Activated CD4-positive, alpha-beta T cell treated with anti-CD3 and anti-CD28 coated beads for 48 hours (primary cell): ENCODE measurements at regions not wholly inside any gene's neighbourhood (a gene's known extent, or its start where the extent isn't known, plus 50 kb on each side); places are given as distances from the start of the nearest gene placed in this dataset.
A peak's percentile ranks its signal among the peaks of the same experiment; 100 is the strongest.
"Not testable (repeated sequence)": the region's sequence is repeated elsewhere in the genome, so short reads cannot be mapped to it uniquely, and the experiment has no call there.

ENCODE experiments used
- DNase-seq: peaks from one replicate; pipeline ENCODE4 v3.0.0-alpha.2; 2020

- DNase-seq, result not testable (repeated sequence)
These were observed 297.5 kb upstream of the DYNLRB2 start for GRCh38 chr16:80243303-80243702.

- DNase-seq, result not testable (repeated sequence)
These were observed 298.5 kb upstream of the DYNLRB2 start for GRCh38 chr16:80242279-80242678.

GRCh38 chr16:80233097-80233835, 307.5 kb upstream of the DYNLRB2 start:
- no peak for DNase-seq

GRCh38 chr16:80231888-80232287, 308.9 kb upstream of the DYNLRB2 start:
- DNase-seq, result peak; percentile 44

GRCh38 chr16:80231121-80231520, 309.7 kb upstream of the DYNLRB2 start:
- DNase-seq, result no peak

- DNase-seq, result no peak
These were observed 310.3 kb upstream of the DYNLRB2 start for GRCh38 chr16:80230328-80231120.

GRCh38 chr16:80226499-80226898, 314.3 kb upstream of the DYNLRB2 start:
- no peak for DNase-seq

- DNase-seq, result no peak
These were observed 330.0 kb upstream of the DYNLRB2 start for GRCh38 chr16:80210787-80211186.

GRCh38 chr16:80208743-80209142, 332.1 kb upstream of the DYNLRB2 start:
- DNase-seq, result no peak

GRCh38 chr16:80208015-80208414, 332.8 kb upstream of the DYNLRB2 start:
- DNase-seq, result no peak

- DNase-seq, result no peak
These were observed 337.0 kb upstream of the DYNLRB2 start for GRCh38 chr16:80203821-80204220.

- no peak for DNase-seq
These were observed 337.9 kb upstream of the DYNLRB2 start for GRCh38 chr16:80202831-80203413.

- no peak for DNase-seq
These were observed 340.7 kb upstream of the DYNLRB2 start for GRCh38 chr16:80200079-80200478.

- no peak for DNase-seq
These were observed 341.2 kb upstream of the DYNLRB2 start for GRCh38 chr16:80199614-80200013.

GRCh38 chr16:80198311-80199299, 342.2 kb upstream of the DYNLRB2 start:
- DNase-seq, result no peak

- no peak for DNase-seq
These were observed 343.0 kb upstream of the DYNLRB2 start for GRCh38 chr16:80197741-80198201.

GRCh38 chr16:80191928-80192327, 348.9 kb upstream of the DYNLRB2 start:
- no peak for DNase-seq

- no peak for DNase-seq
These were observed 351.2 kb upstream of the DYNLRB2 start for GRCh38 chr16:80189476-80190175.

- DNase-seq, result no peak
These were observed 364.7 kb upstream of the DYNLRB2 start for GRCh38 chr16:80176114-80176513.

- no peak for DNase-seq
These were observed 365.8 kb upstream of the DYNLRB2 start for GRCh38 chr16:80175011-80175410.

- DNase-seq, result no peak
These were observed 366.4 kb upstream of the DYNLRB2 start for GRCh38 chr16:80174416-80174815.

- DNase-seq, result no peak
These were observed 369.0 kb upstream of the DYNLRB2 start for GRCh38 chr16:80171746-80172145.
